PC-3 (cell line): ENCODE measurements at regions not wholly inside any gene's neighbourhood (a gene's known extent, or its start where the extent isn't known, plus 50 kb on each side); places are given as distances from the start of the nearest gene placed in this dataset.

Source experiments
- CTCF ChIP-seq: fragments of 300-600 bp; sonication (generic); conservative IDR thresholded peaks from 2 replicates; pipeline ENCODE4 v1.5.1; 2017; ENCODE audit warnings: antibody characterized with exemption, low read depth, mild to moderate bottlenecking, low read length
- EZH2phosphoT487 ChIP-seq: fragments of 300-600 bp; sonication (generic); IDR thresholded peaks from 2 replicates; pipeline ENCODE4 v1.6.1; 2018; ENCODE audit warnings: mild to moderate bottlenecking, antibody characterized with exemption, low read length, borderline replicate concordance

- TF ChIP-seq CTCF (no peak), EZH2phosphoT487 (no peak)
These were observed 341.8 kb upstream of the KIF2A start for GRCh38 chr5:61964201-61964600.
